ENCODE measurements at regions not wholly inside any gene's neighbourhood (a gene's known extent, or its start where the extent isn't known, plus 50 kb on each side); places are given as distances from the start of the nearest gene placed in this dataset.

DNA sequence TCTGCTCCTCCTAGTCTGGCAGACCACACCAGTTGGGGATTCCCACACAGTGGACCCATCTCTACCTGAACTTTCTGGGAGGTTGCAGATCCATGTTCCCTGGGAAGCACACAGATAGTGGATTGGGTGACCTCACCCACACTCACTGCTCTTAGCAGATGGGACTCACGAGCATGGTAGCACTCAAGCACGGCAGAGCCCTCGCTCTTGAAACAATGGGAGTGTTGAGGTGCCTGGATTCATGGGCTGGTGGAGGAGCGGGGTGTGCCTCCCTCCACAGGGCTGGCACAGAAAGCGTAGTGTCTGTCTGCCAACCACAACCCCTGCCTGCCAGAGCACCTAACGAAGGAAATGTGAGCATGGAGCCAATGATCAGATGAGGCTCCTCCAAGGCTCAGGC is 568.0 kb downstream of the POM121L12 start (continued):
- no peak for TF ChIP-seq ATF2 (CRISPR knock-in tag; IDR thresholded peaks at IDR 0.05; ENCODE audit: borderline replicate concordance, low read depth)
- no peak for TF ChIP-seq ESRRA (CRISPR knock-in tag; IDR thresholded peaks at IDR 0.05; ENCODE audit: borderline replicate concordance)
- TF ChIP-seq, protein P1, sequence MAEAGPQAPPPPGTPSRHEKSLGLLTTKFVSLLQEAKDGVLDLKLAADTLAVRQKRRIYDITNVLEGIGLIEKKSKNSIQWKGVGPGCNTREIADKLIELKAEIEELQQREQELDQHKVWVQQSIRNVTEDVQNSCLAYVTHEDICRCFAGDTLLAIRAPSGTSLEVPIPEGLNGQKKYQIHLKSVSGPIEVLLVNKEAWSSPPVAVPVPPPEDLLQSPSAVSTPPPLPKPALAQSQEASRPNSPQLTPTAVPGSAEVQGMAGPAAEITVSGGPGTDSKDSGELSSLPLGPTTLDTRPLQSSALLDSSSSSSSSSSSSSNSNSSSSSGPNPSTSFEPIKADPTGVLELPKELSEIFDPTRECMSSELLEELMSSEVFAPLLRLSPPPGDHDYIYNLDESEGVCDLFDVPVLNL (CRISPR knock-in tag; IDR thresholded peaks at IDR 0.05; ENCODE audit: borderline replicate concordance, low read depth) = no peak

DNA sequence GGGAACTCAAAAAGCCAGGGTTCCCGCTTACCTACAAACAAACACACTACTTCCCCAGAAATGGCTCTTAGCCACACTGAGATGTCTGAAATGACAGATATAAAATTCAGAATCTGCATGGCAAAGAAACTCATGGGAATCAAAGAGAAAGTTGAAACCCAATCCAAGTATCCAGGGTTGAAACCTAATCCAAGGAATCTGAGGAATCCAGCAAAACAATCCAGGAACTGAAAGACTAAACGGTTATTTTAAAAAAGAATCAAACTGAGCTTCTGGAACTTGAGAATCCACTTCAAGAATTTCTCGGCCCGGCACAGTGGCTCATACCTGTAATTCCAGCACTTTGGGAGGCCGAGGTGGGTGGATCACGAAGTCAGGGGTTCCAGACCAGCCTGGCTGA is 568.8 kb downstream of the POM121L12 start:
- no peak for TF ChIP-seq CREB1 (CRISPR knock-in tag; IDR thresholded peaks at IDR 0.05)
- TF ChIP-seq TCF7 (CRISPR knock-in tag; IDR thresholded peaks at IDR 0.05; ENCODE audit: low read depth) = no peak
- TF ChIP-seq, protein P2, sequence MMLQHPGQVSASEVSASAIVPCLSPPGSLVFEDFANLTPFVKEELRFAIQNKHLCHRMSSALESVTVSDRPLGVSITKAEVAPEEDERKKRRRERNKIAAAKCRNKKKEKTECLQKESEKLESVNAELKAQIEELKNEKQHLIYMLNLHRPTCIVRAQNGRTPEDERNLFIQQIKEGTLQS (CRISPR knock-in tag; conservative IDR thresholded peaks at IDR 0.05) = no peak
- Mint-ChIP-seq H3K36me3 (peaks cover 7% of the 10 kb centered on the region; the same call in 1 of the 2 replicates), H3K9me3 (peaks cover 31% of the 10 kb centered on the region), H3K4me1 (peaks cover 24% of the 10 kb centered on the region), H3K4me3 (no peak overlapping the region), H3K27ac (peak overlapping the region; percentile 84), H3K27me3 (ENCODE audit: low read depth) (peaks cover 2% of the 10 kb centered on the region; the same call in 1 of the 2 replicates)
- no peak for DNase-seq (ENCODE audit: low spot score)
- CTCF ChIA-PET = no interaction called here
- peak; percentile 39 for ATAC-seq
- POLR2A ChIA-PET = interaction anchor here (0.7 kb wide), 1 partner anchor 37 kb away, joined by 3 read pairs; no protein-coding TSS in a partner anchor

GRCh38 chr7:53607961-53608360 is 572.5 kb downstream of the POM121L12 start:
- DNase-seq (ENCODE audit: low spot score) (no peak), ATAC-seq (no peak)
- Mint-ChIP-seq H3K27ac (no peak overlapping the region), H3K27me3 (ENCODE audit: low read depth) (no peaks in the 10 kb centered on the region), H3K4me3 (no peak overlapping the region), H3K4me1 (peaks cover 29% of the 10 kb centered on the region), H3K9me3 (peaks cover 25% of the 10 kb centered on the region), H3K36me3 (peaks cover 5% of the 10 kb centered on the region; the same call in 1 of the 2 replicates)
- TF ChIP-seq, protein P3, sequence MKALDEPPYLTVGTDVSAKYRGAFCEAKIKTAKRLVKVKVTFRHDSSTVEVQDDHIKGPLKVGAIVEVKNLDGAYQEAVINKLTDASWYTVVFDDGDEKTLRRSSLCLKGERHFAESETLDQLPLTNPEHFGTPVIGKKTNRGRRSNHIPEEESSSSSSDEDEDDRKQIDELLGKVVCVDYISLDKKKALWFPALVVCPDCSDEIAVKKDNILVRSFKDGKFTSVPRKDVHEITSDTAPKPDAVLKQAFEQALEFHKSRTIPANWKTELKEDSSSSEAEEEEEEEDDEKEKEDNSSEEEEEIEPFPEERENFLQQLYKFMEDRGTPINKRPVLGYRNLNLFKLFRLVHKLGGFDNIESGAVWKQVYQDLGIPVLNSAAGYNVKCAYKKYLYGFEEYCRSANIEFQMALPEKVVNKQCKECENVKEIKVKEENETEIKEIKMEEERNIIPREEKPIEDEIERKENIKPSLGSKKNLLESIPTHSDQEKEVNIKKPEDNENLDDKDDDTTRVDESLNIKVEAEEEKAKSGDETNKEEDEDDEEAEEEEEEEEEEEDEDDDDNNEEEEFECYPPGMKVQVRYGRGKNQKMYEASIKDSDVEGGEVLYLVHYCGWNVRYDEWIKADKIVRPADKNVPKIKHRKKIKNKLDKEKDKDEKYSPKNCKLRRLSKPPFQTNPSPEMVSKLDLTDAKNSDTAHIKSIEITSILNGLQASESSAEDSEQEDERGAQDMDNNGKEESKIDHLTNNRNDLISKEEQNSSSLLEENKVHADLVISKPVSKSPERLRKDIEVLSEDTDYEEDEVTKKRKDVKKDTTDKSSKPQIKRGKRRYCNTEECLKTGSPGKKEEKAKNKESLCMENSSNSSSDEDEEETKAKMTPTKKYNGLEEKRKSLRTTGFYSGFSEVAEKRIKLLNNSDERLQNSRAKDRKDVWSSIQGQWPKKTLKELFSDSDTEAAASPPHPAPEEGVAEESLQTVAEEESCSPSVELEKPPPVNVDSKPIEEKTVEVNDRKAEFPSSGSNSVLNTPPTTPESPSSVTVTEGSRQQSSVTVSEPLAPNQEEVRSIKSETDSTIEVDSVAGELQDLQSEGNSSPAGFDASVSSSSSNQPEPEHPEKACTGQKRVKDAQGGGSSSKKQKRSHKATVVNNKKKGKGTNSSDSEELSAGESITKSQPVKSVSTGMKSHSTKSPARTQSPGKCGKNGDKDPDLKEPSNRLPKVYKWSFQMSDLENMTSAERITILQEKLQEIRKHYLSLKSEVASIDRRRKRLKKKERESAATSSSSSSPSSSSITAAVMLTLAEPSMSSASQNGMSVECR (CRISPR knock-in tag; IDR thresholded peaks at IDR 0.05; ENCODE audit: borderline replicate concordance) = no peak
- TF ChIP-seq, protein P4, sequence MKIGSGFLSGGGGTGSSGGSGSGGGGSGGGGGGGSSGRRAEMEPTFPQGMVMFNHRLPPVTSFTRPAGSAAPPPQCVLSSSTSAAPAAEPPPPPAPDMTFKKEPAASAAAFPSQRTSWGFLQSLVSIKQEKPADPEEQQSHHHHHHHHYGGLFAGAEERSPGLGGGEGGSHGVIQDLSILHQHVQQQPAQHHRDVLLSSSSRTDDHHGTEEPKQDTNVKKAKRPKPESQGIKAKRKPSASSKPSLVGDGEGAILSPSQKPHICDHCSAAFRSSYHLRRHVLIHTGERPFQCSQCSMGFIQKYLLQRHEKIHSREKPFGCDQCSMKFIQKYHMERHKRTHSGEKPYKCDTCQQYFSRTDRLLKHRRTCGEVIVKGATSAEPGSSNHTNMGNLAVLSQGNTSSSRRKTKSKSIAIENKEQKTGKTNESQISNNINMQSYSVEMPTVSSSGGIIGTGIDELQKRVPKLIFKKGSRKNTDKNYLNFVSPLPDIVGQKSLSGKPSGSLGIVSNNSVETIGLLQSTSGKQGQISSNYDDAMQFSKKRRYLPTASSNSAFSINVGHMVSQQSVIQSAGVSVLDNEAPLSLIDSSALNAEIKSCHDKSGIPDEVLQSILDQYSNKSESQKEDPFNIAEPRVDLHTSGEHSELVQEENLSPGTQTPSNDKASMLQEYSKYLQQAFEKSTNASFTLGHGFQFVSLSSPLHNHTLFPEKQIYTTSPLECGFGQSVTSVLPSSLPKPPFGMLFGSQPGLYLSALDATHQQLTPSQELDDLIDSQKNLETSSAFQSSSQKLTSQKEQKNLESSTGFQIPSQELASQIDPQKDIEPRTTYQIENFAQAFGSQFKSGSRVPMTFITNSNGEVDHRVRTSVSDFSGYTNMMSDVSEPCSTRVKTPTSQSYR (CRISPR knock-in tag; IDR thresholded peaks at IDR 0.05) = no peak
- TF ChIP-seq ZNF219 (CRISPR knock-in tag; IDR thresholded peaks at IDR 0.05; ENCODE audit: borderline replicate concordance) (no peak), ZNF263 (CRISPR knock-in tag; IDR thresholded peaks at IDR 0.05; ENCODE audit: low read depth) (no peak), SP1 (CRISPR knock-in tag; conservative IDR thresholded peaks at IDR 0.05) (no peak), JUN (CRISPR knock-in tag; IDR thresholded peaks at IDR 0.05) (no peak), EMX1 (CRISPR knock-in tag; IDR thresholded peaks at IDR 0.05) (no peak), RORB (CRISPR knock-in tag; IDR thresholded peaks at IDR 0.05) (no peak)
- TF ChIP-seq, protein P5, sequence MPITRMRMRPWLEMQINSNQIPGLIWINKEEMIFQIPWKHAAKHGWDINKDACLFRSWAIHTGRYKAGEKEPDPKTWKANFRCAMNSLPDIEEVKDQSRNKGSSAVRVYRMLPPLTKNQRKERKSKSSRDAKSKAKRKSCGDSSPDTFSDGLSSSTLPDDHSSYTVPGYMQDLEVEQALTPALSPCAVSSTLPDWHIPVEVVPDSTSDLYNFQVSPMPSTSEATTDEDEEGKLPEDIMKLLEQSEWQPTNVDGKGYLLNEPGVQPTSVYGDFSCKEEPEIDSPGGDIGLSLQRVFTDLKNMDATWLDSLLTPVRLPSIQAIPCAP (CRISPR knock-in tag; IDR thresholded peaks at IDR 0.05) = no peak
- TF ChIP-seq, protein P6, sequence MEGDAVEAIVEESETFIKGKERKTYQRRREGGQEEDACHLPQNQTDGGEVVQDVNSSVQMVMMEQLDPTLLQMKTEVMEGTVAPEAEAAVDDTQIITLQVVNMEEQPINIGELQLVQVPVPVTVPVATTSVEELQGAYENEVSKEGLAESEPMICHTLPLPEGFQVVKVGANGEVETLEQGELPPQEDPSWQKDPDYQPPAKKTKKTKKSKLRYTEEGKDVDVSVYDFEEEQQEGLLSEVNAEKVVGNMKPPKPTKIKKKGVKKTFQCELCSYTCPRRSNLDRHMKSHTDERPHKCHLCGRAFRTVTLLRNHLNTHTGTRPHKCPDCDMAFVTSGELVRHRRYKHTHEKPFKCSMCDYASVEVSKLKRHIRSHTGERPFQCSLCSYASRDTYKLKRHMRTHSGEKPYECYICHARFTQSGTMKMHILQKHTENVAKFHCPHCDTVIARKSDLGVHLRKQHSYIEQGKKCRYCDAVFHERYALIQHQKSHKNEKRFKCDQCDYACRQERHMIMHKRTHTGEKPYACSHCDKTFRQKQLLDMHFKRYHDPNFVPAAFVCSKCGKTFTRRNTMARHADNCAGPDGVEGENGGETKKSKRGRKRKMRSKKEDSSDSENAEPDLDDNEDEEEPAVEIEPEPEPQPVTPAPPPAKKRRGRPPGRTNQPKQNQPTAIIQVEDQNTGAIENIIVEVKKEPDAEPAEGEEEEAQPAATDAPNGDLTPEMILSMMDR (IDR thresholded peaks at IDR 0.05) = no peak
- ChIA-PET POLR2A (no interaction called here), CTCF (no interaction called here)

Measured in WTC11 (cell line).